Heart left ventricle (tissue), 16 donors: ENCODE measurements at regions not wholly inside any gene's neighbourhood (a gene's known extent, or its start where the extent isn't known, plus 50 kb on each side); places are given as distances from the start of the nearest gene placed in this dataset.

Experiments used
- ATAC-seq, 4 donors: fragments of 200-7000 bp; cut with Tn5 transposase; one replicate each; pipeline ENCODE4 v1.9.1; 2020 to 2022; ENCODE audit warnings: moderate library complexity in 4 of 4, mild to moderate bottlenecking in 3 of 4, moderate number of reproducible peaks in 1 of 4
- DNase-seq, 5 donors: peaks; one replicate each; pipeline ENCODE4 v3.0.0-alpha.2; 2020
- H3K27ac ChIP-seq, 12 donors: fragments of 200-600 bp; sonication (generic) in 4 of 12; one replicate each; pipeline versions ENCODE4 v1.5.0 to v1.8.0; 2016 to 2022; ENCODE audit warnings: mild to moderate bottlenecking in 2 of 12
- H3K27me3 ChIP-seq, 9 donors: fragments of 200-600 bp; sonication (generic) in 2 of 9; one replicate each; pipeline versions ENCODE4 v1.5.1 to v1.8.0; 2016 to 2022; ENCODE audit warnings: mild to moderate bottlenecking in 3 of 9
- H3K36me3 ChIP-seq, 9 donors: fragments of 200-600 bp; sonication (generic) in 2 of 9; one replicate each; pipeline versions ENCODE4 v1.5.0 to v1.8.0; 2018 to 2022; ENCODE audit warnings: mild to moderate bottlenecking in 2 of 9
- H3K4me1 ChIP-seq, 12 donors: fragments of 200-600 bp; sonication (generic) in 4 of 12; one replicate each; pipeline versions ENCODE4 v1.5.0 to v1.8.0; 2016 to 2022; ENCODE audit warnings: mild to moderate bottlenecking in 3 of 12
- H3K4me3 ChIP-seq, 12 donors: fragments of 200-600 bp; sonication (generic) in 4 of 12; one replicate each; pipeline versions ENCODE4 v1.5.0 to v1.8.0; 2017 to 2022; ENCODE audit warnings: mild to moderate bottlenecking in 9 of 12, moderate library complexity in 4 of 12
- H3K9me3 ChIP-seq, 12 donors: fragments of 200-600 bp; sonication (generic) in 4 of 12; one replicate each; pipeline versions ENCODE4 v1.5.0 to v1.8.0; 2016 to 2022; ENCODE audit warnings: mild to moderate bottlenecking in 1 of 12
- POLR2A ChIP-seq, 2 donors: fragments of 450-650 bp; IDR thresholded peaks; one replicate each; pipeline ENCODE4 v1.6.1; 2017; ENCODE audit warnings: antibody characterized with exemption in 2 of 2, mild to moderate bottlenecking in 2 of 2, moderate library complexity in 2 of 2
- WGBS, 4 donors: extraction: QIAGEN DNeasy Blood & Tissue Kit in 2 of 4; methylation state at CpG; one replicate each; pipeline versions ENCODE4 v1.1.5 to v1.1.7; 2013 to 2018; 5-methylcytosine and 5-hydroxymethylcytosine counted together
- intact Hi-C, 10 donors: fragments of 100-400 bp; cut with DNase I; formaldehyde crosslinking; loops; one replicate each; pipeline versions ENCODE4 v1.11.1 to v1.14.2; 2022
- TF ChIP-seq, protein P1 (sequence below), 12 donors: fragments of 200-600 bp; sonication (generic) in 4 of 12; IDR thresholded peaks; one replicate each; pipeline versions ENCODE4 v1.5.0 to v1.8.0; 2018 to 2022; ENCODE audit warnings: antibody characterized with exemption in 12 of 12, mild to moderate bottlenecking in 5 of 12
- donor health status: ischemic (EF 13 %, LVEDD 7.1; RV severe dilation, severe dysfunction).
- donor health status: healthy with polysubstance abuse.
- donor health status: DM: no; HTN: yes; CAD: no.
- donor health status: DM: no; HTN: no; CAD: no.
- donor health status: ischemic (EF 25% LVEDD 6.9; RV normal size, moderate dysfunction).
- donor health status: ischemic (EF 25% LVEDD 5.7; RV mildly dilated, moderate dysfunction).
- donor health status: healthy.
- donor health status: DM: yes; HTN: yes; CAD: no.
- donor health status: ischemic (EF 35%, LVEDD 5.7; RV mildly dilated, moderate dysfunction).
- donor health status: nonischemic (EF 11% LVEDD 7.7; RV severe dilation, severe dysfunction).
- donor health status: DM: yes; HTN: yes; CAD: no.
- donor health status: PGD.
- donor health status: ischemic (EF 29% LVEDD 5.4; RV normal size, mild dysfunction).
- donor health status: nonischemic (EF 23%, LVEDD 6.1; RV moderate dilation, normal function).

DNA sequence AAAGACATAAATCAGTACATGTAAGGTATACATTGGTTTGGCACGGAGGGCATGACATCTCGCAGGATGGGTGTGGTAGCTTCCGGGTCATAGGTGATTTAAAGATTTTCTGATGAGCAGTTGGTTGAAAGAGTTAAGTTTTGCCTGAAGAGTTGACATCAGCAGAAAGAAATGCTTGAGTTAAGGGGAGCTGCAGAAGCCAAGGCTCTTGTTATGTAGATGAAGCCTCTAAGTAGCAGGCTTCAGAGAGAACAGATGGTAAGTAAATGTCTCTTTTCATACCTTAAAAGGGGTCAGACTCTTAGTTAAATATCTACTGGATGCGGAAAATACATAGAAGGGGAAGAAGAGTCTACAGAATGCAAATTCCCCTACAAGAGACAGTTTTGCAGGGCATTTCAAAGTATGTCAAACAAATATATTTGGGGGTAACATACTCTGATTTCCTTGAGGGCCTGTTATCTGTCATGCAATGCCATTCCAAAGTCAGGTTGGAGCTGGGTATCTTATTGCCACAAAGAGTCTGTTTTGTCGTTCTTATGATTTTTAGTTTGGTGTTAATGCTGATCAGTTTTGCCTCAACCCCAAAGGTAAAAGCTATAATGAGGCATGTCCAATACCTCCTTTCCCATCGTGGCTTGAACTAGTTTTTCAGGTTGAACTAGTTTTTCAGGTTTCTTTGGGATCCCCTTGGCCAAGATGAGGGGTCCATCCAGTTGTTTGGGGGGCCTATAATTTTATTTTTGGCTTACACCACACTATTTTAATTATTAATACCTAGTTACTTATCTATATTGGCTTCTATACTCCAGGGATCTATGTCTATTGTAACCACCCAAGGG lies 67.0 kb downstream of the PTHLH start:
- no peak for TF ChIP-seq POLR2A (IDR thresholded peaks at IDR 0.05)
- TF ChIP-seq, protein P1, sequence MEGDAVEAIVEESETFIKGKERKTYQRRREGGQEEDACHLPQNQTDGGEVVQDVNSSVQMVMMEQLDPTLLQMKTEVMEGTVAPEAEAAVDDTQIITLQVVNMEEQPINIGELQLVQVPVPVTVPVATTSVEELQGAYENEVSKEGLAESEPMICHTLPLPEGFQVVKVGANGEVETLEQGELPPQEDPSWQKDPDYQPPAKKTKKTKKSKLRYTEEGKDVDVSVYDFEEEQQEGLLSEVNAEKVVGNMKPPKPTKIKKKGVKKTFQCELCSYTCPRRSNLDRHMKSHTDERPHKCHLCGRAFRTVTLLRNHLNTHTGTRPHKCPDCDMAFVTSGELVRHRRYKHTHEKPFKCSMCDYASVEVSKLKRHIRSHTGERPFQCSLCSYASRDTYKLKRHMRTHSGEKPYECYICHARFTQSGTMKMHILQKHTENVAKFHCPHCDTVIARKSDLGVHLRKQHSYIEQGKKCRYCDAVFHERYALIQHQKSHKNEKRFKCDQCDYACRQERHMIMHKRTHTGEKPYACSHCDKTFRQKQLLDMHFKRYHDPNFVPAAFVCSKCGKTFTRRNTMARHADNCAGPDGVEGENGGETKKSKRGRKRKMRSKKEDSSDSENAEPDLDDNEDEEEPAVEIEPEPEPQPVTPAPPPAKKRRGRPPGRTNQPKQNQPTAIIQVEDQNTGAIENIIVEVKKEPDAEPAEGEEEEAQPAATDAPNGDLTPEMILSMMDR (IDR thresholded peaks at IDR 0.05) = no peak
- no peaks in the 10 kb centered on the region for H3K4me1 ChIP-seq
- DNase-seq (no peak), ATAC-seq (no peak)
- H3K9me3 ChIP-seq = no peaks in the 10 kb centered on the region
- intact Hi-C loops = no loop called here
- H3K27ac ChIP-seq = no peak overlapping the region
- H3K4me3 ChIP-seq = no peak overlapping the region
- H3K27me3 ChIP-seq = no peaks in the 10 kb centered on the region
- no peaks in the 10 kb centered on the region for H3K36me3 ChIP-seq
- WGBS, 4 donors = 83 to 89% (median 87%) methylated on average over 6 of the region's 6 CpGs

DNA sequence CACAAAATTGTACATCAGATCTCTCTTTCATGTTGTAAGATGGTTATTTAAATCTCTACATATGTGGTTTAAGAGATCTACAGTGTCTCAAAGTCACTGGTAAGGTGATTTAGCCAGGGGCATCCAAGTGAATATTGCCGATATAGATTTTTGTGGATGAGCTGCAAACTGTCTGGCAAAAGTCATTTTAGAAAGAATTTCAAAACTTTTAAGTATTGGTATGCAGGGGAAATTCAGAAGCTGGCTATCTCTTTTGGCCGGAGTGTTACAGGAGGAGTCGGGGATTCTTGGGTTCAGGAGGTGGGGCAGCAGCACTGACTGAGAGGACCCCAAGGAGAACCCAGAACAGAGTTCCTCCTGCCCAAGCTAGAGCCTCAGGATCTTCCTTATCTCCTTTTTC lies 69.9 kb downstream of the PTHLH start:
- ATAC-seq = no peak
- Histone ChIP-seq H3K27ac (no peak overlapping the region), H3K9me3 (no peaks in the 10 kb centered on the region), H3K27me3 (no peaks in the 10 kb centered on the region), H3K36me3 (no peaks in the 10 kb centered on the region), H3K4me1 (no peaks in the 10 kb centered on the region), H3K4me3 (no peak overlapping the region)
- intact Hi-C loops = no loop called here
- 77 to 87% (median 82%) methylated on average over 3 of the region's 3 CpGs for WGBS, 4 donors
- DNase-seq = no peak
- TF ChIP-seq, protein P1 (IDR thresholded peaks at IDR 0.05) = no peak
- TF ChIP-seq POLR2A (IDR thresholded peaks at IDR 0.05) = no peak

DNA sequence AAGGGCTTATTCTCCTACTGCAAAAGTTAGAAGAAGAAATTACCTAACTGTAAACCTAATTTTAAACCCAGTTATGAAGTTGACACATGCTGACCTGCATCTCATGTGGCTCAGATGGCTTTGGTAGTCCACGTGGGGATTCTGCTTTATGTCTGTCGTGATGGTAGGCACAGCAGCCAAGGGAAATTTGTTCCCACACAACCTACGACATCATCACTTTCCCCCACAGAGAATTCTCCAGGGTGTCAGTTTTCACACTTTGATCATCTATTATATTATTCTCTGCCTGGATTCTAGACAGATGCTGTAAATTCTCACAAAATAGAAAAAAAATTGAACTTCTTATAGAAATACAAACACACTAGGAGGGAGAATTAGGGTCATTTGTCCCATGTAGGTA lies 70.6 kb downstream of the PTHLH start:
- Histone ChIP-seq H3K36me3 (no peaks in the 10 kb centered on the region), H3K4me1 (no peaks in the 10 kb centered on the region), H3K4me3 (no peak overlapping the region), H3K9me3 (no peaks in the 10 kb centered on the region), H3K27me3 (no peaks in the 10 kb centered on the region), H3K27ac (no peak overlapping the region)
- no peak for DNase-seq
- ATAC-seq = peak in 2 of 4 donors; percentile 52 to 67
- no peak for TF ChIP-seq POLR2A (IDR thresholded peaks at IDR 0.05)
- TF ChIP-seq, protein P1 (IDR thresholded peaks at IDR 0.05) = no peak
- 13 to 21% (median 16%) methylated on average over 3 of the region's 3 CpGs for WGBS, 4 donors
- intact Hi-C loops = no loop called here

DNA sequence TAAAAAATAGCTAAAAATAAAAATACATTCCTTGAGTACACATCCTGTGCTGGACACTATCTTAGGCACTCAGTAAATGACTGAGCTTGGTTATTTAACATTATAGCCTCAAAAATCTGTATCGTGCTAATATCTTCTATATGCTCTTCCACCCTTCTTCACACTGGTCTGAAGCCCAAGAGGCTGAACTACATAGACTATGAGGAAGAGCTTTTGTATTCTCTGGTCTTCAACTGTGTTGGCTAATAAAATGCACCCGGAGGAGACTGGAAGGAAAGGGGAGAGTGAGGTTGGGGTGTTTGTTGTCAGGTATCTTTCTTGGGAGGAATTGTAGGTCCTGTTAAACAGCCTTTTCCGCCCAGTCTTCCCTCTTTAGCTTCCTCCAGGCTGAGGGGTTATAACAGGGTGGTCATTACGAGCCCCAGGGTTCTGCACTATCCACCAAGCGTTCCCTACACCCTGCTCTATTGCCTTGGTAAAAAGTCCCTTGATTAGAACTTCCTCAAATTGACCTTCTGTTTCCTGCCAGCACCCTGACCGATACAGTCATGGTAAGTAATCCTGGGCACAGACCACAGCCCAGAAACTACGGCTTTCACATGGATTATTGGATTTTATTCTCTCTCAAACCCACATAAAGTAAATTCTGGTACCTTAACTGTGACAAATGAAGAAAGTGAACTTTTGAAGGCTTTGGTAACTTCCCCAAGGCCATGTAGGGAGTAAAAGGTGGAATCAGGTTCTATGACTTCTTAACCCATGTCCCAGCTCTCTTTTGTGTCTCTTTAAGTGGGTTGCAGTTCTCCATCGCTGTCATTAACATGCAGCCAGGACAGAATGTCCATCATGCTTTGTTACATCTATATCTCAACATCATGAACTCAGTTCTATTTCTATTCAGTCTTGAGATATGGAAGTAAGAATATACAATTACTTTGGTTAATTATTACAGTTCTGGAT lies 71.3 kb downstream of the PTHLH start:
- H3K27ac ChIP-seq = no peak overlapping the region
- H3K9me3 ChIP-seq = no peaks in the 10 kb centered on the region
- ATAC-seq (no peak), DNase-seq (no peak)
- intact Hi-C loops = no loop called here
- WGBS, 4 donors = 66 to 81% (median 79%) methylated on average over 8 of the region's 8 CpGs
- H3K36me3 ChIP-seq = no peaks in the 10 kb centered on the region
- H3K27me3 ChIP-seq = no peaks in the 10 kb centered on the region
- H3K4me3 ChIP-seq = no peak overlapping the region
- no peaks in the 10 kb centered on the region for H3K4me1 ChIP-seq
- TF ChIP-seq, protein P1 (IDR thresholded peaks at IDR 0.05) = no peak
- TF ChIP-seq POLR2A (IDR thresholded peaks at IDR 0.05) = no peak
